Keratinocyte (primary cell): ENCODE measurements at regions not wholly inside any gene's neighbourhood (a gene's known extent, or its start where the extent isn't known, plus 50 kb on each side); places are given as distances from the start of the nearest gene placed in this dataset.
"Not testable (repeated sequence)": the region's sequence is repeated elsewhere in the genome, so short reads cannot be mapped to it uniquely, and the experiment has no call there.

Experiments used
- DNase-seq: peaks from one replicate; pipeline ENCODE4 v3.0.0-alpha.2; 2011; ENCODE audit warnings: low read depth, missing footprints, low spot score
- FAIRE-seq: peaks from 2 replicates; lab custom pipeline; 2011; peaks lifted over from hg19 to GRCh38; lab: Jason Lieb, UNC
- H2AFZ ChIP-seq: 2 replicates; pipeline ENCODE4 v1.6.0; 2012; ENCODE audit warnings: low read length, control low read depth, inconsistent platforms; ENCODE audit not compliant: control insufficient read depth
- H3K27ac ChIP-seq: 2 replicates; pipeline ENCODE4 v1.5.1; 2011; ENCODE audit warnings: low read length; ENCODE audit not compliant: control insufficient read depth, insufficient read depth
- H3K27me3 ChIP-seq: 3 replicates; pipeline ENCODE4 v1.6.0; 2011; ENCODE audit warnings: low read length; ENCODE audit not compliant: control insufficient read depth, insufficient read depth; ENCODE audit errors: extremely low read depth
- H3K36me3 ChIP-seq, 2 experiments: 2 replicates in 1 of 2; 3 replicates in 1 of 2; pipeline ENCODE4 v1.5.1; 2011; ENCODE audit warnings: low read length in 2 of 2, mild to moderate bottlenecking in 1 of 2; ENCODE audit not compliant: control insufficient read depth in 2 of 2, insufficient read depth in 2 of 2; ENCODE audit errors: extremely low read depth in 1 of 2
- H3K4me1 ChIP-seq: 3 replicates; pipeline ENCODE4 v1.5.1; 2011; ENCODE audit warnings: low read length; ENCODE audit not compliant: control insufficient read depth, insufficient read depth; ENCODE audit errors: extremely low read depth
- H3K4me2 ChIP-seq: 3 replicates; pipeline ENCODE4 v1.6.0; 2011; ENCODE audit warnings: low read depth, low read length; ENCODE audit not compliant: control insufficient read depth, insufficient read depth; ENCODE audit errors: extremely low read depth
- H3K4me3 ChIP-seq, 3 experiments: fragments of 200-600 bp in 1 of 3; sonication (generic) in 1 of 3; 2 replicates in 2 of 3; 3 replicates in 1 of 3; pipeline ENCODE4 v1.5.1; 2011 to 2016; ENCODE audit warnings: low read length in 3 of 3, mild to moderate bottlenecking in 3 of 3, control low read depth in 2 of 3, inconsistent platforms in 1 of 3, low read depth in 1 of 3, mixed read lengths in 1 of 3, mixed run types in 1 of 3, moderate library complexity in 1 of 3; ENCODE audit not compliant: control insufficient read depth in 2 of 3, insufficient read depth in 2 of 3; ENCODE audit errors: extremely low read depth in 1 of 3
- H3K79me2 ChIP-seq: 2 replicates; pipeline ENCODE4 v1.6.0; 2012; ENCODE audit warnings: low read length; ENCODE audit not compliant: control insufficient read depth, insufficient read depth
- H3K9ac ChIP-seq: 3 replicates; pipeline ENCODE4 v1.6.0; 2011; ENCODE audit warnings: low read length; ENCODE audit not compliant: control insufficient read depth, insufficient read depth; ENCODE audit errors: extremely low read depth
- H3K9me1 ChIP-seq: 3 replicates; pipeline ENCODE4 v1.6.0; 2011; ENCODE audit warnings: low read length; ENCODE audit not compliant: control insufficient read depth, insufficient read depth; ENCODE audit errors: extremely low read depth
- H3K9me3 ChIP-seq: 2 replicates; pipeline ENCODE4 v1.5.1; 2012; ENCODE audit warnings: low read depth, low read length; ENCODE audit not compliant: control insufficient read depth
- H4K20me1 ChIP-seq: 3 replicates; pipeline ENCODE4 v1.6.0; 2011; ENCODE audit warnings: low read length; ENCODE audit not compliant: control insufficient read depth, insufficient read depth; ENCODE audit errors: extremely low read depth
- CTCF ChIP-seq, 3 experiments: IDR thresholded peaks in 1 of 3; conservative IDR thresholded peaks in 1 of 3; optimal IDR thresholded peaks in 1 of 3; 2 replicates in 2 of 3; 3 replicates in 1 of 3; pipeline versions ENCODE3 to v1.5.1; 2011; ENCODE audit warnings: low read length in 3 of 3, mild to moderate bottlenecking in 3 of 3, moderate library complexity in 2 of 3, control low read depth in 1 of 3, inconsistent platforms in 1 of 3; ENCODE audit not compliant: insufficient read depth in 2 of 3; ENCODE audit errors: extremely low read depth in 1 of 3
- EZH2 ChIP-seq: IDR thresholded peaks from one replicate; pipeline ENCODE4 v1.6.1; 2012; ENCODE audit warnings: inconsistent platforms, mild to moderate bottlenecking, low read length, moderate library complexity
- dilution Hi-C: fragments of 300-500 bp; cut with MboI; formaldehyde crosslinking; loops from one replicate; pipeline ENCODE4 v1.7.0; 2020; ENCODE audit warnings: low sequenced_read_pairs; ENCODE audit not compliant: extremely low pct_ligation_motif_present

- peak overlapping the region; percentile 57 for H3K4me2 ChIP-seq
- H3K4me3 ChIP-seq, result peak overlapping the region in 1 of 3 experiments; percentile 25
- no peak for TF ChIP-seq CTCF (optimal IDR thresholded peaks at IDR 0.05 in 1 of 3, IDR thresholded peaks at IDR 0.05 in 1 of 3, conservative IDR thresholded peaks at IDR 0.05 in 1 of 3; ENCODE audit: extremely low read depth in 1 of 3, insufficient read depth in 2 of 3, low read length in 3 of 3)
- TF ChIP-seq EZH2, result no peak
- dilution Hi-C loops, result no loop called here
- FAIRE-seq, result no peak
- no peak for DNase-seq
- no peaks in the 10 kb centered on the region for H3K36me3 ChIP-seq
- H3K27ac ChIP-seq, result peak overlapping the region; percentile 55
- H3K9me1 ChIP-seq, result no peaks in the 10 kb centered on the region
- H3K27me3 ChIP-seq, result no peaks in the 10 kb centered on the region
- no peaks in the 10 kb centered on the region for H3K79me2 ChIP-seq
- H4K20me1 ChIP-seq, result no peaks in the 10 kb centered on the region
- H3K9me3 ChIP-seq, result no peaks in the 10 kb centered on the region
- H3K4me1 ChIP-seq, result peaks cover 16% of the 10 kb centered on the region
- H2AFZ ChIP-seq, result peak overlapping the region; percentile 75
- H3K9ac ChIP-seq, result peak overlapping the region; percentile 13
These were observed 135.3 kb downstream of the CCDC34 start for GRCh38 chr11:27227736-27228135.

GRCh38 chr11:27219487-27220039, 143.5 kb downstream of the CCDC34 start:
- H2AFZ ChIP-seq, DNase-seq, H4K20me1 ChIP-seq, FAIRE-seq, H3K27ac ChIP-seq, H3K9me3 ChIP-seq, H3K9me1 ChIP-seq, dilution Hi-C loops, H3K4me2 ChIP-seq, H3K27me3 ChIP-seq, H3K36me3 ChIP-seq, H3K4me3 ChIP-seq, H3K79me2 ChIP-seq, H3K9ac ChIP-seq, H3K4me1 ChIP-seq: not testable (repeated sequence)

GRCh38 chr11:27218421-27219038, 144.5 kb downstream of the CCDC34 start:
- no peak overlapping the region for H3K4me2 ChIP-seq
- no peaks in the 10 kb centered on the region for H3K9me1 ChIP-seq
- no peaks in the 10 kb centered on the region for H3K27me3 ChIP-seq
- DNase-seq (no peak), FAIRE-seq (no peak)
- TF ChIP-seq EZH2 (no peak), CTCF (optimal IDR thresholded peaks at IDR 0.05 in 1 of 3, IDR thresholded peaks at IDR 0.05 in 1 of 3, conservative IDR thresholded peaks at IDR 0.05 in 1 of 3; ENCODE audit: extremely low read depth in 1 of 3, insufficient read depth in 2 of 3, low read length in 3 of 3) (no peak)
- H2AFZ ChIP-seq, result no peak overlapping the region
- dilution Hi-C loops, result no loop called here
- no peak overlapping the region for H3K27ac ChIP-seq
- H3K9me3 ChIP-seq, result no peaks in the 10 kb centered on the region
- no peaks in the 10 kb centered on the region for H3K36me3 ChIP-seq
- H3K79me2 ChIP-seq, result no peaks in the 10 kb centered on the region
- no peak overlapping the region for H3K4me3 ChIP-seq
- no peaks in the 10 kb centered on the region for H4K20me1 ChIP-seq
- no peak overlapping the region for H3K9ac ChIP-seq
- peaks cover 12% of the 10 kb centered on the region for H3K4me1 ChIP-seq
